ENCODE measurements at regions not wholly inside any gene's neighbourhood (a gene's known extent, or its start where the extent isn't known, plus 50 kb on each side); places are given as distances from the start of the nearest gene placed in this dataset.

GRCh38 chr18:40980171-40980570 is 974.9 kb upstream of the PIK3C3 start:
- no peak for TF ChIP-seq CTCF (IDR thresholded peaks at IDR 0.05)
- TF ChIP-seq POLR2A (IDR thresholded peaks at IDR 0.05): no peak
